NCI-H345 treated with DMSO at 0.1 percent for 48 hours (cell line): ENCODE measurements at regions not wholly inside any gene's neighbourhood (a gene's known extent, or its start where the extent isn't known, plus 50 kb on each side); places are given as distances from the start of the nearest gene placed in this dataset.
"Not testable (repeated sequence)": the region's sequence is repeated elsewhere in the genome, so short reads cannot be mapped to it uniquely, and the experiment has no call there.

Experiments used
- DNase-seq: peaks from one replicate; lab custom pipeline; 2025; ENCODE audit not compliant: unreplicated experiment; lab: John Stamatoyannopoulos, UW

DNA sequence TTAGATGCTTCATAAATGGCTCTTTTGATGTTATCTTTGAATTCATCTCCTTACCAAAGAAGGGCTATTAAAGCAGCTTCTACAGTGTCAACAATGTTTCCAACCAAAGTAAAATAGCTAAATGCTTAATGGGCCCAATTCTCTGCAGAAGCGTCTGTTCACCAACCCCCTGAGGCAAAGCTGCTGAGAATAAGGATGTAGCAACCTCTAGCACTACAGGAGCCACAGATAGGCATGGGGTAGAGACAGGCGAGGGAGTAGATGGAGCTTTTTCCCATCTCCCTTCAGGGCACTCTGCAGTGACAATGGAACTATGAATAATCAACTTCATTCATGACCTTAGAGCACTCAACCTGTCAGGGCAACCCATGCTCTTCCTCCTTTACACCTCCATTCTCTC lies 134.1 kb downstream of the FZD1 start:
- no peak for DNase-seq

- no peak for DNase-seq
Observed at GRCh38 chr7:91405092-91405788, 141.0 kb downstream of the FZD1 start.

GRCh38 chr7:91405873-91406272 lies 141.6 kb downstream of the FZD1 start:
- DNase-seq, result not testable (repeated sequence)

DNA sequence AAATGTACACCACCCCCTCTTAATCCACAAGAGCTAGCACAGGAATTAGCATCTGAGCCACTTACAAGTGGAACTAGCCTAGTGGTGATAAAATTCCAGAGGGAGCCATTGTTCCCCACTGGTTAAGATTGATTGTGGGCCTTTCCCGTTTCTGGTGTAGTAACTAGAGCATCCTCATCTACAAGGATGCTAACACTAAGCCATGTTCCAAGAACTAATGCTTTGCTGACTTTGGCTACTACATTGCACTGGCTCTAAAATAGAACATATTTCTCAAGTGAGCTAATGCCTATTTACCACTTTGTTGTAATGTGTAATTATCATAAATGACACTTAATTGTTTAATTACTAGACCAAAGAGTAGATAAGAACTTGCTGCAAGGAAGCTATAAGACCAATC lies 143.7 kb downstream of the FZD1 start:
- no peak for DNase-seq

DNA sequence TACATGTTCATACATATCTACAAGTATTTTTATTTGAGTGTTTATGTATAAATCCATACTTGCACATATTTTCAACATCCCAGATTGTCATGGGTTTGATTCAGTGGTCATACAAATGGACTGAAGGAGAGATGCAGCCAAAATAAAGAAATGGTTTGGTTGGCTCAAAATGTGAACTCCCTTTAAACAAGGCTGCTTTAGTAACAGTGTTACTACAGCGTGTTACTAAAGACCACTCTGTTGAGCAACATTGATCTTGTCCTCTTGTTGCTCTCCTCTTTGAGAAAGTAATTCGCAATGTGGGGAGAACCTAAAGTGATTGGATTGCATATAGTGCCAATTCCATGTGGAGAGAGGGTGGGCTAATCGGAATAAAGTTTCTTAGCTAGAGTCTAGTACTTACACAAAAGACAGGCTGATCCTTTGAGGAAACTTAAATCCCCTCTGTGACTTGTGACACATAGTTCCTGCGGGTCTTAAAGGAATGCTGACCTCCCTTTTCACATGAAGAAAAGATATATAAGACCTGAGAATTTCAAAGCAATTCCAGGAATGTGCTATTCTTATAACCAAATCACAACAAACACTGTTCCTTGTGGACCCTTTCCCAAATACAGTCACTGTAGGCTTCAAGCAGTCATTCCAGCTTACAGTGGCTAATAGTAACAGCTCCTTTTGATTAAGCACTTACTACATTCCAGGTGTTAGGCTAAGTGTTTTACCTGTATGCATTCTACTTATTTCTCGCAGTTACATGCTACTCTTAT lies 144.3 kb downstream of the FZD1 start:
- no peak for DNase-seq

GRCh38 chr7:91411060-91411459 lies 146.8 kb downstream of the FZD1 start:
- DNase-seq, result no peak

GRCh38 chr7:91412298-91412697 lies 148.1 kb downstream of the FZD1 start:
- no peak for DNase-seq

DNA sequence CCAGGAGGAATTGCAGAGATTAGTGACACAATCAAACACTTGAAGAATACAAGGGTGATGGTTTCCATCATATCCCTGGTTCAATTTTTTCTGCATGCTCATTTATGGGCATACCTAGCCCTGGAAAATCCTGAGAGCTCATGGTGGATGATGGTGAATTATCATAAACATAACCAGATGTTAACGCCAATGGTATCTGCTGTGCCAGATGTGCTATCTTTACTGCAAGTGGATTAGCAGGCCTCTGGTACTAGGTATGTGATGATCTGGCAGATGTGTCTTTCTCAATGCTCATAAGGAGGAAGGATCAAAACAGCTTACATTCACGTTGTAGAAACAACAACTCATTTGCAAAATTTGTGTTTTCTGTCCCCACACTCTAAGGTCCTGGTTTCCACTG lies 150.5 kb downstream of the FZD1 start:
- DNase-seq, result no peak

DNA sequence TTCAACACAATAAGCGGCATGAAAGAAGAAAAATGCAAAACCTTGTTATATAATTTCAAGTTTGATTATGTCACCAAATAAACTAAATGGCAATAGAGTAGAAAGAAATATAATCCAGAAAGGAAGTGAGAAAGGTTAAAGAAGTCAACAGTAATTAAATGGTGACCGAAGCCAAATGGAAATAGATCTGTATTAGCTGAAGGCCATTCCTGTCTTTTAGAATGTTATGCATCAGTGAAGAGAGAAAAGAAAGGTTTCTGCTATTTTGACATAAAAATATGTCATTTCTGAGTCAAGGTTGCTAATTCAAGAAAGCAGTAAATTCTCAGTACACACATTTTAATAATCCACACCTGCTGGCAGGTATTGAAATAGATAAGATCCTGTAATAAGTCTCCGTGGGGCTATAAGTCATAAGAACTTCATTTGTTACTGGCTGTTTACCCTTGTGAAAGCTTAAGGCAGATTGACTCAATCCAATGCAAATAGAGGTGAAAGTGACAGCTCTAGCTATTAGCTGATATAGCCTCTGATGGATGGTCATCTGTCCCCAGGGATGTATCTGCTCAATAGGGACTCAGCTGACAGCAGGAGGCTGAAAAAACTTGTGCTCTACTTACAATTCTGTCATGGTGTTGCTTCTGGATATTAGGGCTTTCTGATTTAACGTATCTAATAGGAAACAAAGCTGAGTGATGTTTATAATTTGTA lies 152.1 kb downstream of the FZD1 start:
- no peak for DNase-seq

- no peak for DNase-seq
Observed at GRCh38 chr7:91420606-91421005, 156.4 kb downstream of the FZD1 start.

DNA sequence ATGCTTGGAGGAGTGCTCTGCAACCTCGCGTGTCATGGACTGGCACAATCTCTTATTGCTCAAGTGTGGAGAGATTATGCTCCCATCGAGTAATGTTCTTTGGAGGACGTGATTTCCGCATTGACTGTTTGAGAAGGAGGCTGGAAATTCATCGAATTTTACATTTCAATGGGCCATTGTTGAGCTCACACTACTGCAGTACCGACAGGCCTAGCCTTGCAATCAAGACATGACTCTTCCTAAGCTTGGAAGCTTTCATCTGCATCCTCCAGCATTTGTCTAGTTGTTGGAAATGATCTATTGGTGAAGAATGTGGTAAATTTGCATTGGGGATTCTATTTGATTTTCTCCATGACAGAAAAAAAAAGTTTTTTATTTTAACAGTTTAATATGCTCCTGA lies 156.8 kb downstream of the FZD1 start:
- DNase-seq, result no peak

DNA sequence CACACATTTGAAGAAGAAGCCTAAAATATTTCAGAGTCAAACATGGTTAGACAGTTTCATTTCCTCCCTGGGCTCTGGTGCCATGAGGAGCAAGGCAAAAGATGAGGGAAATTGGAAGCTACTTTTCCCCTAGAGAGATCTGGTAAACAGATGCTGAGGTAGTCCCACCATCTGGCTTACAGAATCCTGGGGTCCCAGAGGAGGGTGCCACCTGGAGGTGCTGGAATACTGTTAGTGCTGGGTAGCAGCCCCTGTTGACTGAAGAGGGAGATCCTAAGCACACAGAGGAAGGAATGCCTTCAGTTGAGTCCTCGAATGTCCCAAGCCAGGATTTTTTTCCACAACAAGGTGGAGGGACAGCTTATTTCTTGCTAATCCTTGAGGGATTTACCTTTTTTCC lies 160.1 kb downstream of the FZD1 start:
- DNase-seq, result no peak

DNA sequence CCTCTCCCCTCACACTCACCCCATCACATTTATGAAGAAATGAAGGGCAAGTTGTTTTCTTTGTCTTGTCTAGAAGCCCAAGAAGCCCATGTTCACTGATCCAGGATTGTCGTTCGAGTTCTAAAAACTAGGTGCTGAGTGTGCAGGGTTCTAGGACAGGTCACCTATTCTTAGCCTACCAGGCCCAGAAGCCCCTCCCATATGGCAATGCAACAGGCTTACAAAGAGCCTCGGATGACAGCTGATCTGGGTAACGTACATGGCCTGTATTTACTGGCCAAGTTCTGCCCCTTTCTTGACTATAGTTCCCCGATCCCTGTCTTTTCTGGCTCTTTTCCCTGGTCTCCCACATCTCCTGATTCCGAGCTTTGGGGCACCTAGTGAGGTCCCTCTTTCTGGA lies 160.9 kb downstream of the FZD1 start:
- DNase-seq, result no peak

DNA sequence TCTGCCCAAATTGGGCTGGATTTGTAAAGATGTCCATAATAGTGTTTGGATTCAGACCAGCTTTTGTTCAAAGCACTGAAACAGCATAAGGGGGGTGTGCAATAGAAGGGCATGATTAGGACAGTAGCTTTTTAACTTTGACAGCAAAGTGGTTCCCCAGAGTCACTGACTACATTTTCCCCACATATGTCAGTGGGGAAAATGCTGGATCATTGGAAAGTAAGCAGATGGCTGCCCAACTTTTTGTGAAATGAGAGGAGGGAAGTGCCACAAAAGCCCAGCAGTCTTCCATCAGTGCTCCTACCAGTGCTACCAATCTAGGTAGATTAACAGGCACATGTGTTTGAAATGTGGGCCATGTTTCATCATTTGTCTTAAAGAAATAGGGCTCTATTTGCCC lies 162.8 kb downstream of the FZD1 start:
- no peak for DNase-seq

- DNase-seq, result no peak
Observed at GRCh38 chr7:91431601-91432000, 167.4 kb downstream of the FZD1 start.

GRCh38 chr7:91434836-91435235 lies 170.6 kb downstream of the FZD1 start:
- no peak for DNase-seq

DNA sequence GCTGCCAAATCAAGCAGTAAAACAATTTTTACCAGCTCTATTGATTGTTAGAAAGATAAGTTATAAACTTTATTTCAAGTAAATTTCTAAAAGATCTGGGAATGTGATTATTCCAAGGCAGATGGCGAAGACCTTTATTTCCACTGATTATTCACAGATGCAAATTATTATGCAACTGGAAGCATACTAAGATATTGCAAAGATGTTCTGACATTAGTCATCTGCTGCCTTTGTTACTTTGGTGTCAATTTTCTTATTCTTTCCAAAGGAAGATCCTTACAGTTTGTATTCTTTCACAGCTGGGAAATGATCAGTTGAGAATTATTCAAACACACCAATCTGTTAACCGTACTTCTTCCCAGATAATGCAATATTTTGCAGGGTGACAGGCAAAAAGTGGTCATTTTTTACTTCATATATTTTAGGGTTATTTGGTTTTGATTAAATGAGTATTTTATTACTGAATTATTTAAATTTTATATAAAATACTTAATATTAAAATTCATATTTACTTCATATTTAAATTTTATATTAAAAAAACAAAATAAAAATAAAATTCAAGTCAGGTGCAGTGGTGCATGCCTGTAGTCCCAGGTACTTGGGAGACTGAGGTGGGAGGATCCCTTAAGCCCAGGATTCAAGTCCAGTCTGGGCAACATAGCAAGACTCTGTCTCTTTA lies 171.3 kb downstream of the FZD1 start:
- no peak for DNase-seq

GRCh38 chr7:91436655-91437054 lies 172.4 kb downstream of the FZD1 start:
- peak; percentile 67 for DNase-seq

DNA sequence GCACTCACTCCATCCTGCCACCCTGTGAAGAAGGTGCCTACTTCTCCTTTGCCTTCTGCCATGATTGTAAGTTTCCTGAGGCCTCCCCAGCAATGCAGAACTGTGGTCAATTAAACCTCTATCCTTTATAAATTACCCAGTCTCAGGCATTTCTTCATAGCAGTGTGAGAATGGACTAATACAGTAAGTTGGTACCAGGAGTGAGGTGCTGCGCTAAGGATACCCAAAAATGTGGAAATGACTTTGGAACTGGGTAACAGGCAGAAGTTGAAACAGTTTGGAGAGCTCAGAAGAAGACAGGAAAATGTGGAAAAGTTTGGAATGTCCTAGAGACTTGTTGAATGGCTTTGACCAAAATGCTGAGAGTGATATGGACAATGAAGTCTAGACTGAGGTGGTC lies 176.0 kb downstream of the FZD1 start:
- DNase-seq, result not testable (repeated sequence)

DNA sequence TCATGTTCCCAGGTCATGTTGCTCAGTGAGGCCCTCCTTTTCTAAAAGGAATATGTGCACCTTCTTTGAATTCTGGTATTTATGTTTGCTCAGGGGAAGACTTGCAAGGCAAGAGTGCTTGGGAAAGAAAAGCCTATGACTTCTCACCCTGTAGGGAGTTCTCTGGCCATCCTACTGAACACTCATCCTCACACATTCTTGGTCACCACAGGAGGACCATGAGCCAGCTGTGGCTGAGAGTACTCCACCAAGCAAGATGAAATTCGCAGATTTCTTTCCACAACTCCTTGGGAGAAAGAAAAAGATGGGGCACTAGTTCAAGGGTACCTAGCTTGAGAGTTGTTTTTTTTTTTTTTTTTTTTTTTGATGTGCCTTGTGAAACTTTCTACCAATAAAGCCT lies 179.6 kb downstream of the FZD1 start:
- no peak for DNase-seq

DNA sequence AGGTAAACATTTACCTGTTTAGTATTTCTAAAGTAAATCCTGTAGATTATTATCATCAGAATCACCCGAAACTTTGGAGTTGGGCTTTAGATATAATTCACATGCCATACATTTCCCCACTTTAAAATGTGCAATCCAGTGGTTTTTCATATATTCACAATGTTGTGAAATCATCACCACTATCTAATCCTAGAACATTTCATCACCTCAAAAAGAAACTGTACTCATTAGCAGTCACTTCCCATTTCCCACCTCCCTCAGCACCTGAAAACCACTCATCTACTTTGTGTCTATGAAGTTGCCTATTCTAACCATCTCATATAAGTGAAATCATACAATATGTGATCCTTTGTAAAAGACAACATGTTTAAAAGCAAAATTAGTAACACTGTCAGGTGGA lies 182.6 kb downstream of the FZD1 start:
- DNase-seq, result no peak

GRCh38 chr7:91455411-91455810 lies 191.2 kb downstream of the FZD1 start:
- no peak for DNase-seq
